OCI-LY7 (cell line): ENCODE measurements at regions not wholly inside any gene's neighbourhood (a gene's known extent, or its start where the extent isn't known, plus 50 kb on each side); places are given as distances from the start of the nearest gene placed in this dataset.
"Not testable (repeated sequence)": the region's sequence is repeated elsewhere in the genome, so short reads cannot be mapped to it uniquely, and the experiment has no call there.

Source experiments
- BruUV-seq: library from RNA; stranded (reverse); fragments of 400-500 nt; replicated peaks from 2 replicates; lab custom pipeline; 2021; lab: Mats Ljungman, UMichigan
- CTCF ChIA-PET: fragments of 300-600 bp; sonication (Branson Sonifier 250); formaldehyde crosslinking; loops from one replicate; lab custom pipeline; 2022; ENCODE audit warnings: antibody characterized with exemption; ENCODE audit not compliant: unreplicated experiment; lab: Charles Lee
- POLR2A ChIA-PET: fragments of 300-600 bp; sonication (Branson Sonifier 250); formaldehyde crosslinking; loops from one replicate; lab custom pipeline; 2022; ENCODE audit warnings: antibody characterized with exemption; lab: Charles Lee
- DNase-seq: peaks from one replicate; pipeline ENCODE4 v3.0.0-alpha.2; 2015; ENCODE audit warnings: low spot score
- H2AFZ ChIP-seq: fragments of 200-600 bp; sonication (generic), shearing (Covaris generic); 2 replicates; pipeline ENCODE4 v1.6.1; 2014; ENCODE audit warnings: mild to moderate bottlenecking, antibody characterized with exemption, low read length, moderate library complexity
- H3K27ac ChIP-seq: fragments of 200-600 bp; sonication (generic); 2 replicates; pipeline ENCODE4 v1.5.1; 2014; ENCODE audit warnings: mixed run types, low read depth, mild to moderate bottlenecking, moderate library complexity, low read length, inconsistent platforms; ENCODE audit not compliant: poor library complexity, severe bottlenecking
- H3K36me3 ChIP-seq: fragments of 200-600 bp; sonication (generic); 2 replicates; pipeline ENCODE4 v1.6.1; 2014; ENCODE audit warnings: mild to moderate bottlenecking, antibody characterized with exemption, low read length, moderate library complexity, mixed read lengths; ENCODE audit not compliant: insufficient read depth
- H3K4me1 ChIP-seq: fragments of 200-600 bp; sonication (generic); 2 replicates; pipeline ENCODE4 v1.5.1; 2014; ENCODE audit warnings: mild to moderate bottlenecking, low read length; ENCODE audit not compliant: insufficient read depth, poor library complexity, severe bottlenecking
- H3K4me2 ChIP-seq: fragments of 200-600 bp; sonication (generic); 2 replicates; pipeline ENCODE4 v1.6.1; 2014; ENCODE audit warnings: mild to moderate bottlenecking, low read length
- H3K4me3 ChIP-seq: fragments of 200-600 bp; sonication (generic); 2 replicates; pipeline ENCODE4 v1.5.1; 2014; ENCODE audit warnings: mild to moderate bottlenecking, low read depth, low read length; ENCODE audit not compliant: poor library complexity, severe bottlenecking
- H3K79me2 ChIP-seq: fragments of 200-600 bp; sonication (generic); 2 replicates; pipeline ENCODE4 v1.6.1; 2016; ENCODE audit warnings: low read depth, mild to moderate bottlenecking, low read length, moderate library complexity, mixed read lengths; ENCODE audit not compliant: insufficient read depth
- H3K9me2 ChIP-seq: fragments of 200-600 bp; sonication (generic); 2 replicates; pipeline ENCODE4 v1.6.1; 2016; ENCODE audit warnings: mild to moderate bottlenecking, low read length, mixed read lengths; ENCODE audit not compliant: insufficient read depth
- H3K9me3 ChIP-seq: fragments of 200-600 bp; sonication (generic); 2 replicates; pipeline ENCODE4 v1.6.1; 2014; ENCODE audit warnings: mild to moderate bottlenecking, mixed run types, low read length, mixed read lengths
- H4K20me1 ChIP-seq: fragments of 200-600 bp; sonication (generic); 2 replicates; pipeline ENCODE4 v1.6.1; 2014; ENCODE audit warnings: mild to moderate bottlenecking, antibody characterized with exemption, low read length, moderate library complexity, mixed read lengths; ENCODE audit not compliant: insufficient read depth
- EZH2phosphoT487 ChIP-seq: fragments of 200-600 bp; sonication (generic); IDR thresholded peaks from 2 replicates; pipeline ENCODE4 v1.6.1; 2018; ENCODE audit warnings: low read depth, borderline replicate concordance, mild to moderate bottlenecking, mixed run types, antibody characterized with exemption, low read length, moderate library complexity, mixed read lengths
- intact Hi-C: fragments of 100-400 bp; cut with micrococcal nuclease; formaldehyde crosslinking; loops from one replicate; pipeline ENCODE4 v1.10.0; 2022; ENCODE audit not compliant: unreplicated experiment
- TF ChIP-seq, protein P1 (sequence below): fragments of 200-600 bp; sonication (generic); conservative IDR thresholded peaks from 2 replicates; pipeline ENCODE4 v1.5.1; 2014; ENCODE audit warnings: mild to moderate bottlenecking, antibody characterized with exemption, low read length, moderate library complexity, mixed read lengths

DNA sequence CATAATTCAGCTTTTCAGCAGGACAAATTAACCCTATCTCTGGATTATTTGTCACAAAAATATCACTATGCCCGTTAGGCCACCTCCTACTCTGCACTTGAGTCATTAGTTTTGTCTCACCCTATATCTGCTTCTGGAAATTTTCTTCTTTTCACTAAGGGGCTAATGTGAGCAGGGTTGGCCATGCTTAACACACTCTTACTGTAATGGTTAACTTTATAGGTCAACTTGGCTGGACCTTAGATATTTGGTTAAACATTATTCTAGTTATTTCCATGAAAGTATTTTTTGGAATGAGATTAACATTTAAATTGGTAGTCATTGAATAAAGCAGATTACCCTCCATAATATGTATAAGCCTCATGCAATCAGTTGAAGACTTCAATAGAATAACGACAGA lies 394.6 kb upstream of the PTCHD4 start:
- Histone ChIP-seq H3K4me1 (no peaks in the 10 kb centered on the region), H3K9me3 (no peaks in the 10 kb centered on the region), H2AFZ (no peak overlapping the region), H4K20me1 (no peaks in the 10 kb centered on the region), H3K36me3 (no peaks in the 10 kb centered on the region), H3K79me2 (no peaks in the 10 kb centered on the region), H3K4me3 (no peak overlapping the region), H3K9me2 (no peaks in the 10 kb centered on the region), H3K4me2 (no peak overlapping the region), H3K27ac (no peak overlapping the region)
- ChIA-PET POLR2A (no interaction called here), CTCF (no interaction called here)
- DNase-seq: no peak
- BruUV-seq: no TSS peak
- no peak for TF ChIP-seq EZH2phosphoT487
- TF ChIP-seq, protein P1, sequence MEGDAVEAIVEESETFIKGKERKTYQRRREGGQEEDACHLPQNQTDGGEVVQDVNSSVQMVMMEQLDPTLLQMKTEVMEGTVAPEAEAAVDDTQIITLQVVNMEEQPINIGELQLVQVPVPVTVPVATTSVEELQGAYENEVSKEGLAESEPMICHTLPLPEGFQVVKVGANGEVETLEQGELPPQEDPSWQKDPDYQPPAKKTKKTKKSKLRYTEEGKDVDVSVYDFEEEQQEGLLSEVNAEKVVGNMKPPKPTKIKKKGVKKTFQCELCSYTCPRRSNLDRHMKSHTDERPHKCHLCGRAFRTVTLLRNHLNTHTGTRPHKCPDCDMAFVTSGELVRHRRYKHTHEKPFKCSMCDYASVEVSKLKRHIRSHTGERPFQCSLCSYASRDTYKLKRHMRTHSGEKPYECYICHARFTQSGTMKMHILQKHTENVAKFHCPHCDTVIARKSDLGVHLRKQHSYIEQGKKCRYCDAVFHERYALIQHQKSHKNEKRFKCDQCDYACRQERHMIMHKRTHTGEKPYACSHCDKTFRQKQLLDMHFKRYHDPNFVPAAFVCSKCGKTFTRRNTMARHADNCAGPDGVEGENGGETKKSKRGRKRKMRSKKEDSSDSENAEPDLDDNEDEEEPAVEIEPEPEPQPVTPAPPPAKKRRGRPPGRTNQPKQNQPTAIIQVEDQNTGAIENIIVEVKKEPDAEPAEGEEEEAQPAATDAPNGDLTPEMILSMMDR: no peak
- intact Hi-C loops: no loop called here

- H3K79me2 ChIP-seq, H3K4me3 ChIP-seq, BruUV-seq, H3K9me3 ChIP-seq, H3K4me1 ChIP-seq, H4K20me1 ChIP-seq, intact Hi-C loops, POLR2A ChIA-PET, H3K9me2 ChIP-seq, CTCF ChIA-PET, H3K36me3 ChIP-seq, H3K27ac ChIP-seq, H2AFZ ChIP-seq, DNase-seq, H3K4me2 ChIP-seq: not testable (repeated sequence)
Observed at GRCh38 chr6:48493432-48493831, 382.4 kb upstream of the PTCHD4 start.

DNA sequence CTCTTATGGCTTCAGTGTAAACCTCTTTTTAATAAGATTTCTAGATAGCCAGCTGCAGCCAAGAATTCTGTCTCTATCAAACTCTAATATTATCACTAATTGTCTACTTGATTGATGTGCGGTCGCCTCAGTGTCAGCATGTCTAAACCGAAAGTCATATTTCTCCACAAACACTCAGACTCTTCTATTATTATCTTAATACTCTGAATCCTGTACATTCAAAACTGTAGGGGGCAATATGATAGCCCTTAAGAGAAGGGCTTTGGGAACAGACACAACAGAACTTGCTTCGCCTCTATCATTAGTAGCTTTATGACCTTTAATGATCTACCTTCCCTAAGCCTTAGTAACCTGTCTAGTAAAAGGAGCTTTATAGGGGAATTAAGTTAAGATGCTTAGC lies 379.7 kb upstream of the PTCHD4 start:
- intact Hi-C loops: no loop called here
- TF ChIP-seq, protein P1: no peak
- no peak for TF ChIP-seq EZH2phosphoT487
- Histone ChIP-seq H2AFZ (no peak overlapping the region), H3K4me2 (no peak overlapping the region), H3K9me3 (no peaks in the 10 kb centered on the region), H3K27ac (no peak overlapping the region), H3K9me2 (no peaks in the 10 kb centered on the region), H3K36me3 (no peaks in the 10 kb centered on the region), H3K4me1 (no peaks in the 10 kb centered on the region), H3K79me2 (no peaks in the 10 kb centered on the region), H4K20me1 (no peaks in the 10 kb centered on the region), H3K4me3 (no peak overlapping the region)
- BruUV-seq: no TSS peak
- POLR2A ChIA-PET: no interaction called here
- CTCF ChIA-PET: no interaction called here
- DNase-seq: no peak
